ENCODE measurements at regions not wholly inside any gene's neighbourhood (a gene's known extent, or its start where the extent isn't known, plus 50 kb on each side); places are given as distances from the start of the nearest gene placed in this dataset.

DNA sequence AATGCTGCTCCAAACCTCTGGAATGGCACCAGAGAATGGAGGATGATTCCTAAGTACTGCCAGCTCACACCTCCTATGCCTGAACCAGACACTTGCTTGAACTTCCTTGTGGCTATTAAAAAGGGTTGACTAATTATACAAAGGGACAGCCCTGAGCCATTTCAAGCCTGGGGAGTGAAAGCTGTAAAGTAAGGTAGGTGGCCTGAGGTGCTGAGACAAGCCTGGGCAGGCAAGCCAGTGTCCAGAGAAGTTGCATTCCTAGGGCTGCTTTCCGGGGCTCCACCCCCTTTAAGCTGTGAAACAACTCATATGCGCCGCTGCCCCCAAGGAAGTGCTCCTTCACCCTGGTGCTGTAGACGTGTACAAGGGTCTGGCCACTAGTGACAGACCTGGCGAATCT lies 79.9 kb upstream of the SLC1A3 start:
- no peaks in the 10 kb centered on the region for H3K36me3 ChIP-seq
- no peak overlapping the region for H3K4me3 ChIP-seq (replicated peaks in 1 of 3)
- H3K9me3 ChIP-seq, result no peaks in the 10 kb centered on the region
- no peak overlapping the region for H3K27ac ChIP-seq
- intact Hi-C loops (cut with DNase I), result no loop called here
- H3K27me3 ChIP-seq, result no peaks in the 10 kb centered on the region
- no peak for DNase-seq
- TF ChIP-seq, protein P1, sequence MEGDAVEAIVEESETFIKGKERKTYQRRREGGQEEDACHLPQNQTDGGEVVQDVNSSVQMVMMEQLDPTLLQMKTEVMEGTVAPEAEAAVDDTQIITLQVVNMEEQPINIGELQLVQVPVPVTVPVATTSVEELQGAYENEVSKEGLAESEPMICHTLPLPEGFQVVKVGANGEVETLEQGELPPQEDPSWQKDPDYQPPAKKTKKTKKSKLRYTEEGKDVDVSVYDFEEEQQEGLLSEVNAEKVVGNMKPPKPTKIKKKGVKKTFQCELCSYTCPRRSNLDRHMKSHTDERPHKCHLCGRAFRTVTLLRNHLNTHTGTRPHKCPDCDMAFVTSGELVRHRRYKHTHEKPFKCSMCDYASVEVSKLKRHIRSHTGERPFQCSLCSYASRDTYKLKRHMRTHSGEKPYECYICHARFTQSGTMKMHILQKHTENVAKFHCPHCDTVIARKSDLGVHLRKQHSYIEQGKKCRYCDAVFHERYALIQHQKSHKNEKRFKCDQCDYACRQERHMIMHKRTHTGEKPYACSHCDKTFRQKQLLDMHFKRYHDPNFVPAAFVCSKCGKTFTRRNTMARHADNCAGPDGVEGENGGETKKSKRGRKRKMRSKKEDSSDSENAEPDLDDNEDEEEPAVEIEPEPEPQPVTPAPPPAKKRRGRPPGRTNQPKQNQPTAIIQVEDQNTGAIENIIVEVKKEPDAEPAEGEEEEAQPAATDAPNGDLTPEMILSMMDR (IDR thresholded peaks at IDR 0.05), result no peak
- no peak for TF ChIP-seq POLR2A (IDR thresholded peaks at IDR 0.05)
- H3K4me1 ChIP-seq, result peaks cover 7 to 8% of the 10 kb centered on the region in 2 donors
- 91 to 100% methylated on average over 3 to 5 of the region's 5 CpGs for WGBS, 2 donors

DNA sequence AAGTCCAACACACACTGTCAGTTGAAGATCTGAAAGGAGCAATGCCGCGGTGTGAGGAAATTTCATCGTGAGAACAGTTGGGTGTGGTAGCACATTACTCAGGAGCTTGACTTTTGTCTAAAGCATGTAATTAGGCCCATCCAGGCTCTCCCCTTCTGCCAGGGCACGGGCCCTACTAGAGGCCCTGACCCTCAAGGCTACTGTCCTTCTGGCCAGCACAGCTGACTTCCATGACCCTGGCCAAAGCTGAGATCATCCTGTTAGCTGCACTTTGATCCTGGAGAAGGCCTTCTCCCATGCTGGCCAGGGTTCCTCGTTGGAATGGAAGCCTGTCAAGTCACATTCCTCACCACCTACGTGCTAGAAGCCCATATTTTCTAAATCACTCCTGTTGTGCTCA lies 77.8 kb upstream of the SLC1A3 start:
- WGBS, 2 donors, result 79 to 80% methylated on average over 6 of the region's 6 CpGs
- TF ChIP-seq POLR2A (IDR thresholded peaks at IDR 0.05), result no peak
- TF ChIP-seq, protein P1 (IDR thresholded peaks at IDR 0.05), result no peak

DNA sequence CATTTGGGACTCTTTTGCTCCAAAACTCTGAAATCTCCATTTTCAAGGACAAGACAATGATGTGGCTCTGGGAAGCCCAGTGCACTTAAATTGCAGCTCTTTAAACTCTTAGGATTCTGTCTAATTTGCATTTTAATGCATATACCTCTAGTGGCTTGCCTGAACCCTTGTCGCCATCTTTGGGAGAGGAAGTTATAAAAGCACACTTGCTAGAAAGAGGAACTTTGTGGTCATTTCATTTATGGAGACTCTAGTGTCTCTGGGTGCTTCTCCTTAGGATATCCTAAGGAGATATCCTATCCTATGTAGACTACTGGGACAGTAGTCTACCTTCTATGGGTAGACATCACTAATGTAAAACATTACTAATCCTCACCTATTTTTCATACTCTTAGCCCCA lies 77.3 kb upstream of the SLC1A3 start:
- H3K4me1 ChIP-seq, result no peaks in the 10 kb centered on the region
- intact Hi-C loops (cut with DNase I), result no loop called here
- no peaks in the 10 kb centered on the region for H3K9me3 ChIP-seq
- DNase-seq, result no peak
- TF ChIP-seq, protein P1 (IDR thresholded peaks at IDR 0.05), result no peak
- TF ChIP-seq POLR2A (IDR thresholded peaks at IDR 0.05), result no peak
- whole genome bisulfite sequencing, 2 donors, result 83 to 93% methylated on average over 1 of the region's 1 CpG
- no peaks in the 10 kb centered on the region for H3K27me3 ChIP-seq
- H3K4me3 ChIP-seq (replicated peaks in 1 of 3), result no peak overlapping the region
- H3K36me3 ChIP-seq, result no peaks in the 10 kb centered on the region
- no peak overlapping the region for H3K27ac ChIP-seq

More for the DNA sequence above, 77.8 kb upstream of the SLC1A3 start:
- H3K9me3 ChIP-seq, result no peaks in the 10 kb centered on the region
- H3K27ac ChIP-seq, result no peak overlapping the region
- no peaks in the 10 kb centered on the region for H3K27me3 ChIP-seq
- intact Hi-C loops (cut with DNase I), result no loop called here
- H3K4me1 ChIP-seq, result no peaks in the 10 kb centered on the region
- no peak for DNase-seq
- no peaks in the 10 kb centered on the region for H3K36me3 ChIP-seq
- H3K4me3 ChIP-seq (replicated peaks in 1 of 3), result no peak overlapping the region

DNA sequence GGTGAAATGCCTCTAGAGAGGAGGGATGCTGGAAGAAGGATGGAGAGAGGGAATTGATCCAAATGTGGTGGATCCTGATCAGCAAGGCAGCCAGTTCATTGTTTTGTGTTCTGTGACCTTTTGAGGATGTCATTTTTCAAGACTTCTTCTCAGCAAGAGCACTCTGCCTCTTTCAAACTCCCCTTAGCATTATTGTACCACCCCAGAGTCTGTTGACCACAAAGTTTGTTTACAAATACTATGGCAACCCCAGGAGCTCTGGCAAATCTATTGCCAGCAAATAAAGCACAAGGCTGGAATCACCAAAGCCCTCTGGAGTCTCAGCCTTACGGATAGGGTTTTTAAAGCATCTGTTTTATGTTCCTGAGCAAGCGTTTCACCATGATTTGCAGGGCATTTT lies 76.2 kb upstream of the SLC1A3 start:
- Histone ChIP-seq H3K27me3 (no peaks in the 10 kb centered on the region), H3K4me1 (no peaks in the 10 kb centered on the region), H3K36me3 (no peaks in the 10 kb centered on the region), H3K27ac (no peak overlapping the region), H3K9me3 (no peaks in the 10 kb centered on the region), H3K4me3 (replicated peaks in 1 of 3) (no peak overlapping the region)
- WGBS, 2 donors, result 62 to 64% methylated on average over 2 of the region's 2 CpGs
- no peak for TF ChIP-seq POLR2A (IDR thresholded peaks at IDR 0.05)
- TF ChIP-seq, protein P1 (IDR thresholded peaks at IDR 0.05), result no peak
- intact Hi-C loops (cut with DNase I), result no loop called here
- no peak for DNase-seq

DNA sequence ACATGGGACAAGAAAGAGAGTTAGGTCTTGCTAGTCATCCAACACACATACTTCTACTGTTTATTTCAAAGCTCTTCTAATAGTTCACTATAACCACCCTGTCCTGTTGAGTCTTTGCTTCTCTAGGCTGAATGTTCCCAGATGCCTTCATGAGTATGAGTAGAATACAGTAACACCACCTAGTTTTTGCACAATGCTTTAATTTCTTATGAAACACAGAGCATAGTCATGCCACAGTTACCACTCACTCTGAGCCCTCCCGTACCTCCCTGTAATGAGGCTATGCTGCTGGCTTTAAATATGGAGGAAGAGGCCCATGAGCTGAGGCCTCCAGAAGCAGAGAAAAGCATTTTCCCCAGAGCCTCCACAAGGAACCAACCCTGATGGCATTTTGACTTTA lies 75.0 kb upstream of the SLC1A3 start:
- TF ChIP-seq POLR2A (IDR thresholded peaks at IDR 0.05), result no peak
- TF ChIP-seq, protein P1 (IDR thresholded peaks at IDR 0.05), result no peak
- H3K27me3 ChIP-seq, result no peaks in the 10 kb centered on the region
- 90 to 95% methylated on average over 1 of the region's 1 CpG for WGBS, 2 donors
- intact Hi-C loops (cut with DNase I), result no loop called here
- H3K4me1 ChIP-seq, result no peaks in the 10 kb centered on the region
- H3K27ac ChIP-seq, result no peak overlapping the region
- no peak overlapping the region for H3K4me3 ChIP-seq (replicated peaks in 1 of 3)
- H3K36me3 ChIP-seq, result no peaks in the 10 kb centered on the region
- H3K9me3 ChIP-seq, result no peaks in the 10 kb centered on the region
- DNase-seq, result no peak

Data from thyroid gland (tissue), 4 donors.